ENCODE measurements at regions not wholly inside any gene's neighbourhood (a gene's known extent, or its start where the extent isn't known, plus 50 kb on each side); places are given as distances from the start of the nearest gene placed in this dataset.

DNA sequence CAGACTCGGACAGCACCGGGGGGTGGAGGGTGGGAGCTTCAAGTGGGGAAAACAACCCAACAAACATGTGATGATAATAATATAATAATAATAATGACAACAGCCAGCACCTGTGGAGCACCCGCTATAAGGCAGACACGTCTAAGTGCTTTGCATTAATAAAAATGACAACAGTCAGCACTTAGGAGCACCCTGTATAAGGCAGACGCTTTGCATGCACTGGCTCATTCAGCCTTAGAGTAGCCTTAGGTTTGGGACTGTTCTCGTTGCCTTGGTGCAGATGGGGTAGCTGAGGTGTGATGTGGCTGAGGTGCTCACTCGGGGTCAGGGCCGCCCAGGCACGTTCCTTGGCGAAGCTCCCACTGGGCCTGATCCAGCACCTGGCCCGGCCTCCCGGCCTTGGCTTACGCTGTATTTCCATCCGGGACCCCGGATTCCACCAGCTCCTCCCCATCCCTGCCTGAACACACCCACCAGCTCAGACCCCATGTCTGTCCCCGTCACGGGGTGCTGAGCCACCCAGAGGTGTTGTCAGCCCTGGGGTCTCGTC lies 144.0 kb upstream of the CIBAR2 start:
- TF ChIP-seq, protein P1, sequence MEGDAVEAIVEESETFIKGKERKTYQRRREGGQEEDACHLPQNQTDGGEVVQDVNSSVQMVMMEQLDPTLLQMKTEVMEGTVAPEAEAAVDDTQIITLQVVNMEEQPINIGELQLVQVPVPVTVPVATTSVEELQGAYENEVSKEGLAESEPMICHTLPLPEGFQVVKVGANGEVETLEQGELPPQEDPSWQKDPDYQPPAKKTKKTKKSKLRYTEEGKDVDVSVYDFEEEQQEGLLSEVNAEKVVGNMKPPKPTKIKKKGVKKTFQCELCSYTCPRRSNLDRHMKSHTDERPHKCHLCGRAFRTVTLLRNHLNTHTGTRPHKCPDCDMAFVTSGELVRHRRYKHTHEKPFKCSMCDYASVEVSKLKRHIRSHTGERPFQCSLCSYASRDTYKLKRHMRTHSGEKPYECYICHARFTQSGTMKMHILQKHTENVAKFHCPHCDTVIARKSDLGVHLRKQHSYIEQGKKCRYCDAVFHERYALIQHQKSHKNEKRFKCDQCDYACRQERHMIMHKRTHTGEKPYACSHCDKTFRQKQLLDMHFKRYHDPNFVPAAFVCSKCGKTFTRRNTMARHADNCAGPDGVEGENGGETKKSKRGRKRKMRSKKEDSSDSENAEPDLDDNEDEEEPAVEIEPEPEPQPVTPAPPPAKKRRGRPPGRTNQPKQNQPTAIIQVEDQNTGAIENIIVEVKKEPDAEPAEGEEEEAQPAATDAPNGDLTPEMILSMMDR (conservative IDR thresholded peaks at IDR 0.05) = no peak
- no peak for TF ChIP-seq EZH2 (IDR thresholded peaks at IDR 0.05; ENCODE audit: low read depth)

Measured in PC-9 (cell line).